ENCODE measurements at regions not wholly inside any gene's neighbourhood (a gene's known extent, or its start where the extent isn't known, plus 50 kb on each side); places are given as distances from the start of the nearest gene placed in this dataset.

GRCh38 chr5:124220418-124220817 lies 526.0 kb downstream of the ZNF608 start:
- H3K27ac ChIP-seq (ENCODE audit: low read depth in 1 of 2, low read length in 2 of 2) = no peak overlapping the region
- H3K27ac Mint-ChIP-seq = no peak overlapping the region
- H2AFZ ChIP-seq (ENCODE audit: insufficient read depth, low read depth, low read length, poor library complexity, severe bottlenecking) = no peak overlapping the region
- peaks cover 0 to 3% (median 1%) of the 10 kb centered on the region in 3 donors for H3K27me3 Mint-ChIP-seq (ENCODE audit: low read depth in 3 of 3)
- H3K9me3 ChIP-seq (replicated peaks in 1 of 2; ENCODE audit: control insufficient read depth in 1 of 2, insufficient read depth in 1 of 2, low read length in 2 of 2) = no peaks in the 10 kb centered on the region
- no peaks in the 10 kb centered on the region for H3K4me1 ChIP-seq (ENCODE audit: control insufficient read depth in 1 of 2, insufficient read depth in 2 of 2, low read length in 2 of 2)
- H3K27me3 ChIP-seq (ENCODE audit: control insufficient read depth in 2 of 2, insufficient read depth in 2 of 2, low read length in 2 of 2) = no peaks in the 10 kb centered on the region
- H3K9me3 Mint-ChIP-seq = peaks cover 3 to 18% (median 8%) of the 10 kb centered on the region in 7 donors
- no peaks in the 10 kb centered on the region for H3K36me3 ChIP-seq (replicated peaks in 1 of 2; ENCODE audit: control insufficient read depth in 1 of 2, insufficient read depth in 2 of 2, low read length in 2 of 2)
- H3K4me2 ChIP-seq (replicated peaks; ENCODE audit: extremely low read depth, low read length, poor library complexity, severe bottlenecking) = no peak overlapping the region
- no peaks in the 10 kb centered on the region for H3K36me3 Mint-ChIP-seq
- no peak overlapping the region for H3K9ac ChIP-seq (ENCODE audit: insufficient read depth, low read length, poor library complexity, severe bottlenecking)
- no peak for DNase-seq
- 100% methylated on average over 1 of the region's 2 CpGs for WGBS (ENCODE audit: insufficient coverage)
- no peak overlapping the region for H3K4me3 Mint-ChIP-seq
- H3K4me3 ChIP-seq (replicated peaks in 1 of 3; ENCODE audit: low read depth in 2 of 3, low read length in 3 of 3) = no peak overlapping the region
- no peaks in the 10 kb centered on the region for H3K4me1 Mint-ChIP-seq
- intact Hi-C loops (cut with micrococcal nuclease) = no loop called here
- H3K79me2 ChIP-seq (ENCODE audit: insufficient read depth, low read length) = no peaks in the 10 kb centered on the region
- TF ChIP-seq CTCF (IDR thresholded peaks at IDR 0.05) = no peak
- H4K20me1 ChIP-seq (ENCODE audit: insufficient read depth, low read length) = no peaks in the 10 kb centered on the region

- H3K4me1 ChIP-seq (ENCODE audit: control insufficient read depth in 1 of 2, insufficient read depth in 2 of 2, low read length in 2 of 2) = no peaks in the 10 kb centered on the region
- no peak overlapping the region for H3K27ac Mint-ChIP-seq
- no peak overlapping the region for H3K4me3 Mint-ChIP-seq
- peaks cover 14 to 30% (median 21%) of the 10 kb centered on the region in 7 donors for H3K9me3 Mint-ChIP-seq
- no peak overlapping the region for H3K4me2 ChIP-seq (replicated peaks; ENCODE audit: extremely low read depth, low read length, poor library complexity, severe bottlenecking)
- H3K4me1 Mint-ChIP-seq = no peaks in the 10 kb centered on the region
- peaks cover 0 to 1% (median 0%) of the 10 kb centered on the region in 3 donors for H3K27me3 Mint-ChIP-seq (ENCODE audit: low read depth in 3 of 3)
- H3K9me3 ChIP-seq (replicated peaks in 1 of 2; ENCODE audit: control insufficient read depth in 1 of 2, insufficient read depth in 1 of 2, low read length in 2 of 2) = peaks cover 6 to 17% of the 10 kb centered on the region in 2 donors
- WGBS (ENCODE audit: insufficient coverage) = 94% methylated on average over 4 of the region's 9 CpGs
- H3K36me3 ChIP-seq (replicated peaks in 1 of 2; ENCODE audit: control insufficient read depth in 1 of 2, insufficient read depth in 2 of 2, low read length in 2 of 2) = no peaks in the 10 kb centered on the region
- no peak overlapping the region for H3K9ac ChIP-seq (ENCODE audit: insufficient read depth, low read length, poor library complexity, severe bottlenecking)
- H2AFZ ChIP-seq (ENCODE audit: insufficient read depth, low read depth, low read length, poor library complexity, severe bottlenecking) = no peak overlapping the region
- intact Hi-C loops (cut with micrococcal nuclease) = no loop called here
- H3K79me2 ChIP-seq (ENCODE audit: insufficient read depth, low read length) = no peaks in the 10 kb centered on the region
- DNase-seq = no peak
- TF ChIP-seq CTCF (IDR thresholded peaks at IDR 0.05) = no peak
- no peaks in the 10 kb centered on the region for H3K27me3 ChIP-seq (ENCODE audit: control insufficient read depth in 2 of 2, insufficient read depth in 2 of 2, low read length in 2 of 2)
- no peaks in the 10 kb centered on the region for H4K20me1 ChIP-seq (ENCODE audit: insufficient read depth, low read length)
- H3K4me3 ChIP-seq (replicated peaks in 1 of 3; ENCODE audit: low read depth in 2 of 3, low read length in 3 of 3) = no peak overlapping the region
- no peak overlapping the region for H3K27ac ChIP-seq (ENCODE audit: low read depth in 1 of 2, low read length in 2 of 2)
- H3K36me3 Mint-ChIP-seq = no peaks in the 10 kb centered on the region
These were observed 533.5 kb downstream of the ZNF608 start for GRCh38 chr5:124212934-124213333.

Measured in CD14-positive monocyte (primary cell).